BLaER1 (cell line): ENCODE measurements at regions not wholly inside any gene's neighbourhood (a gene's known extent, or its start where the extent isn't known, plus 50 kb on each side); places are given as distances from the start of the nearest gene placed in this dataset.

Experiments
- H3K27ac ChIP-seq: shearing (Covaris generic); formaldehyde crosslinking; 2 replicates; pipeline ENCODE4 v1.8.1; 2022
- H3K27me3 ChIP-seq: shearing (Covaris generic); formaldehyde crosslinking; 2 replicates; pipeline ENCODE4 v1.8.1; 2022
- H3K36me3 ChIP-seq: shearing (Covaris generic); formaldehyde crosslinking; 2 replicates; pipeline ENCODE4 v1.8.1; 2022
- H3K4me1 ChIP-seq: shearing (Covaris generic); formaldehyde crosslinking; 2 replicates; pipeline ENCODE4 v1.8.1; 2022
- H3K4me2 ChIP-seq: shearing (Covaris generic); formaldehyde crosslinking; 2 replicates; pipeline ENCODE4 v1.8.1; 2022
- H3K4me3 ChIP-seq: shearing (Covaris generic); formaldehyde crosslinking; 2 replicates; pipeline ENCODE4 v1.8.1; 2022
- H3K9ac ChIP-seq: shearing (Covaris generic); formaldehyde crosslinking; 2 replicates; pipeline ENCODE4 v1.8.1; 2022
- H3K9me3 ChIP-seq: shearing (Covaris generic); formaldehyde crosslinking; 2 replicates; pipeline ENCODE4 v1.8.1; 2022
- H4K20me1 ChIP-seq: shearing (Covaris generic); formaldehyde crosslinking; 2 replicates; pipeline ENCODE4 v1.8.1; 2022
- Cebpa-rat ChIP-seq: shearing (Covaris generic); IDR thresholded peaks from 2 replicates; pipeline ENCODE4 v1.8.1; 2022

DNA sequence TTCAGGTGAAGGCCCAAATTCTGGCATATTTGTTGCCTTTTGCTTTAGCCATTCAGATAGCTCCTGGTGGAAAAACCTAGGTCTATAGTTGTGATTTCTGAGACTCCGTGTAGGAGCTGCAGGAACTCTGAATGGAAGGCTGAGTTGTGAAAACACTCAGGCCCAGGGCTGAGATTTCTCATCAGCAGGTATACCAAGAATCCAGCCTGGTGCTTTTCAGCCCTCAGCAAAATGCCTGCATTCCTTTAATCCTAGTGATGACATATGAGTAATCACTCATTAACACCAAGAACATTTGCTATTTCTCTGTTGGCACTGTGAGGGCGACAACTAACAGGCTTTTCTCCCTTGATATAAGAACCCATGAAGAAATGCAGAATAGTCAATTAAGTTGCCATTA, 546.1 kb upstream of the MAN1A1 start:
- Histone ChIP-seq H3K4me1 (no peaks in the 10 kb centered on the region), H3K4me3 (no peak overlapping the region), H3K9me3 (no peaks in the 10 kb centered on the region), H3K27me3 (no peaks in the 10 kb centered on the region), H3K4me2 (no peak overlapping the region), H4K20me1 (no peaks in the 10 kb centered on the region), H3K27ac (no peak overlapping the region), H3K9ac (no peak overlapping the region), H3K36me3 (no peaks in the 10 kb centered on the region)
- TF ChIP-seq Cebpa-rat = no peak

DNA sequence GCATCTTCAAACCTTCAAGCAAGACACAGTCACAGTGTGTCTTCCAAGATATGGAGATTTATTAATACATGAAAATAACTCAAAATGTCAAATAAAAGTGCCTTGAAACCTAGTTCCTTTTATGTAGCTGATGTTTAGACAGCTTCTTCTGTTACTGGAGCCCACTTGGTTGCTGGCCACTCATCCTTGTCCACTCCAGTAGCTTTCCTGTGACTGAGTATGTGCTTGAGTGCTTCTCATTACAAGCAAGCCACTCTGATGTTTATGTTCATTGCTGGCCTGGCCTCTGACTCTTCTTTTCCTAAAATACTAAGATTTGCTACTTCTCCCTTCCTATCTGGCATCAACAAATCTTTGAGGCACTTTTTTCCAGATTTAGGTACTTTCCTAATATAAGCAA, 545.2 kb upstream of the MAN1A1 start:
- no peak overlapping the region for H3K9ac ChIP-seq
- H3K4me3 ChIP-seq = no peak overlapping the region
- H3K9me3 ChIP-seq = no peaks in the 10 kb centered on the region
- H3K4me1 ChIP-seq = no peaks in the 10 kb centered on the region
- H3K4me2 ChIP-seq = no peak overlapping the region
- no peaks in the 10 kb centered on the region for H4K20me1 ChIP-seq
- H3K36me3 ChIP-seq = no peaks in the 10 kb centered on the region
- no peaks in the 10 kb centered on the region for H3K27me3 ChIP-seq
- TF ChIP-seq Cebpa-rat = no peak
- H3K27ac ChIP-seq = no peak overlapping the region

DNA sequence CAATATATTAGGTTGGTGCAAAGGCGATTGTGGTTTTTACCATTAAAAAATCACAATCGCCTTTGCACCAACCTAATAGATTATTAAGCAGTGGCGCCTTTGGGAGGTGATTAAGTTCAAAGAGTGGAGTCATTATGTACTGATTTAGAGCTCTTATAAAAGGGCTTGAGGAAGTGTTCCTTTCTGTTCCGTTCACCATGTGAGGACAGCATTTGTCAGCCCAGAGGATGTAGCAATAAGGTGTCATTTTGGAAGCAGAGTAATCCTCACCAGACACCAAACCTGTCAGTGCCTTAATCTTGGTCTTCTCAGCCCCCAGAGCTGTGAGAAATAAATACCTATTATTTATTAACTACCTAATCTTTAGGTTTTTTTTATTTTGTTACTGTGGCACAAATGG, 542.1 kb upstream of the MAN1A1 start:
- TF ChIP-seq Cebpa-rat = no peak
- Histone ChIP-seq H3K9ac (no peak overlapping the region), H3K4me1 (no peaks in the 10 kb centered on the region), H3K27me3 (no peaks in the 10 kb centered on the region), H3K36me3 (no peaks in the 10 kb centered on the region), H3K4me3 (no peak overlapping the region), H3K27ac (no peak overlapping the region), H4K20me1 (no peaks in the 10 kb centered on the region), H3K9me3 (no peaks in the 10 kb centered on the region), H3K4me2 (no peak overlapping the region)

GRCh38 chr6:119891206-119891605, 541.6 kb upstream of the MAN1A1 start:
- no peak for TF ChIP-seq Cebpa-rat
- Histone ChIP-seq H3K9me3 (no peaks in the 10 kb centered on the region), H3K27ac (no peak overlapping the region), H4K20me1 (no peaks in the 10 kb centered on the region), H3K9ac (no peak overlapping the region), H3K4me3 (no peak overlapping the region), H3K27me3 (no peaks in the 10 kb centered on the region), H3K4me1 (no peaks in the 10 kb centered on the region), H3K36me3 (no peaks in the 10 kb centered on the region), H3K4me2 (no peak overlapping the region)

DNA sequence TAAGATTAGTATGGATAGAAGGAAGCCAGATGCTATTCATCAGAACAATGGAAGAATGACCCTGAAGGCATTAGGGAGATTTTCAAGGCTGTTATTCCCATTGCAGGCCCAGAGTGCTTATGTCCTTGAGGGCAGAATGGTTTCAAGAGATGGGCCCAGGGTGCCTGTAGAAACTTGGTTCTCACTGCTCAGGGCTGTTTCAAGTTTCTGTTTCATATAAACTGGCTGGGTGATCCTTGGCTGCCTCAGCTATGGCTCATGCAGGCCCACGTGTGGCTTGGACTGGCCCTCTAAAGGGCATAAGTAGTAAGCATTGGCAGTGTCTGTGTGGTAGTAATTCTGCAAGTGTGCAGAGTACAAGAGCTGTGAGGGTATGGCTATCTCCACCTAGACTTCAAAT, 540.9 kb upstream of the MAN1A1 start:
- no peak for TF ChIP-seq Cebpa-rat
- Histone ChIP-seq H3K4me3 (no peak overlapping the region), H3K4me1 (peaks cover 3% of the 10 kb centered on the region), H3K9me3 (no peaks in the 10 kb centered on the region), H3K9ac (no peak overlapping the region), H3K4me2 (no peak overlapping the region), H3K27ac (no peak overlapping the region), H4K20me1 (no peaks in the 10 kb centered on the region), H3K36me3 (no peaks in the 10 kb centered on the region), H3K27me3 (no peaks in the 10 kb centered on the region)

DNA sequence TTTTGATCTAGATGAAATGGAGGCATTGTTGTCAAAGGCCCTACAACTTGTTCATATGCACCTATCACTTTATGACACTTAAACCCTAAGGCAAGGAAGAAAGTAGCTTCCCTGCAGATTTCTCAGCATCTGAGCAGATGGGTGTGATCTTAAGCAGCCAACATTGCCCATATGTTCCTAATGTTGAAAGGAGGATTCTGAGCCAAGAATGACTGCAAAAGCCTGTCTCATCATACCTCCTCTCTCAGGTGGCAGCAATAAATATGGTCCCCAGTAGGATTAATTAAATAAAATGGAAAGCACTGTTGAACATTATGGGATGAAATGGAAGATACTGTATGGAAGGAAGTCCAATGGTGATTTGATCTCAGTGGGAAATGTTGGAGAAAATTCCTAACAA, 538.1 kb upstream of the MAN1A1 start:
- no peak overlapping the region for H3K9ac ChIP-seq
- H3K4me3 ChIP-seq = no peak overlapping the region
- no peak for TF ChIP-seq Cebpa-rat

GRCh38 chr6:119881416-119881815, 531.9 kb upstream of the MAN1A1 start:
- Histone ChIP-seq H3K27ac (no peak overlapping the region), H3K27me3 (no peaks in the 10 kb centered on the region), H3K4me2 (no peak overlapping the region), H3K4me3 (no peak overlapping the region), H3K4me1 (peaks cover 6% of the 10 kb centered on the region), H4K20me1 (no peaks in the 10 kb centered on the region), H3K36me3 (no peaks in the 10 kb centered on the region), H3K9me3 (no peaks in the 10 kb centered on the region), H3K9ac (no peak overlapping the region)
- no peak for TF ChIP-seq Cebpa-rat

More for the DNA sequence above, 538.1 kb upstream of the MAN1A1 start:
- Histone ChIP-seq H3K36me3 (no peaks in the 10 kb centered on the region), H3K9me3 (no peaks in the 10 kb centered on the region), H3K27me3 (no peaks in the 10 kb centered on the region), H3K4me1 (peaks cover 6% of the 10 kb centered on the region), H3K27ac (no peak overlapping the region), H4K20me1 (no peaks in the 10 kb centered on the region), H3K4me2 (no peak overlapping the region)

GRCh38 chr6:119880840-119881239, 531.3 kb upstream of the MAN1A1 start:
- no peak overlapping the region for H3K27ac ChIP-seq
- no peak for TF ChIP-seq Cebpa-rat
- no peak overlapping the region for H3K4me2 ChIP-seq
- H4K20me1 ChIP-seq = no peaks in the 10 kb centered on the region
- H3K4me3 ChIP-seq = no peak overlapping the region
- no peaks in the 10 kb centered on the region for H3K36me3 ChIP-seq
- H3K9me3 ChIP-seq = no peaks in the 10 kb centered on the region
- no peak overlapping the region for H3K9ac ChIP-seq
- H3K4me1 ChIP-seq = peaks cover 6% of the 10 kb centered on the region
- H3K27me3 ChIP-seq = no peaks in the 10 kb centered on the region

DNA sequence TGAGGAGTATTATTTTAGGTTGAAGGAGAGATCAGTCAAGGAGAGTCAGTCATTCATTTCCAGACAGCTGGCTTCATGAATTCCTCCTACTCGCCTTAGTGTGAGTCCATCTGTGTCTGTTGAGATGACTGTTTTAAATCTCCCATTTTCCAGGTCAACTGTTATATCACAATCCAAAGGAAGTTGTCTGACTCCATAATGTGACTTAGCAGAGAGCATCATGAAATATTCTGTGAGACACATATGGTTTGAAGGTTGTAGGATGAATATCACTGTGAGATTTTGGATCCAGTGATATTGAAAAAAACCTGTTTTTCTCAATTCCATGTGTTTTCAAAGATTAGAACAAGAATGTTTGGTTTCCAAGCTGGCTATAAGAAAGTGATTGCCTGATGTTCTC, 530.2 kb upstream of the MAN1A1 start:
- H3K27me3 ChIP-seq = no peaks in the 10 kb centered on the region
- no peak overlapping the region for H3K9ac ChIP-seq
- no peak overlapping the region for H3K27ac ChIP-seq
- H3K36me3 ChIP-seq = no peaks in the 10 kb centered on the region
- no peak overlapping the region for H3K4me3 ChIP-seq
- H3K4me1 ChIP-seq = no peaks in the 10 kb centered on the region
- TF ChIP-seq Cebpa-rat = no peak
- H3K9me3 ChIP-seq = no peaks in the 10 kb centered on the region
- no peaks in the 10 kb centered on the region for H4K20me1 ChIP-seq
- H3K4me2 ChIP-seq = no peak overlapping the region

DNA sequence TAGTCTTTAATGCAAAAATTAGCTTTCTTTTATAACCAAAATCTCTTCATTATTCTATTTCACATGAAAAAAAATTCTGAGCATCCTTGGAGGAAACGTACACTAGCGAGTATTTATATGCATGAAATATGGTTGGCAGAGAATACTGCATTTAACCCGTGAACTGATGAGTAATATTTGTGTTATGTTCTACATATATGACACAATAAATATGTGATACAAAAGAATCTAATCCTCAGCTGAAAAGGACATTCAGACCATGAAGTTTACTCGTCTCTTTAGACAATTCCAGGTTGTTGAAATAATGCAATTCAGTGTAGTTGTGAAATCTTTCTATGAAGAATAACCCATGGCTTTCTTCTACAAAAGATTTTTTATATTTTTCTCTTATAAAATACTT, 524.8 kb upstream of the MAN1A1 start:
- no peak overlapping the region for H3K27ac ChIP-seq
- no peak overlapping the region for H3K4me2 ChIP-seq
- H3K36me3 ChIP-seq = no peaks in the 10 kb centered on the region
- no peak overlapping the region for H3K9ac ChIP-seq
- 0 out of 2 replicates have a peak, but pooled peaks cover 5% of the 10 kb centered on the region for H3K4me1 ChIP-seq
- no peaks in the 10 kb centered on the region for H3K9me3 ChIP-seq
- H3K4me3 ChIP-seq = no peak overlapping the region
- H4K20me1 ChIP-seq = no peaks in the 10 kb centered on the region
- H3K27me3 ChIP-seq = no peaks in the 10 kb centered on the region
- TF ChIP-seq Cebpa-rat = no peak

GRCh38 chr6:119873107-119873506, 523.5 kb upstream of the MAN1A1 start:
- H3K27ac ChIP-seq = no peak overlapping the region
- H3K27me3 ChIP-seq = no peaks in the 10 kb centered on the region
- no peak for TF ChIP-seq Cebpa-rat
- no peak overlapping the region for H3K4me2 ChIP-seq
- no peak overlapping the region for H3K4me3 ChIP-seq
- H3K36me3 ChIP-seq = no peaks in the 10 kb centered on the region
- H3K9ac ChIP-seq = no peak overlapping the region
- H3K9me3 ChIP-seq = no peaks in the 10 kb centered on the region
- no peaks in the 10 kb centered on the region for H4K20me1 ChIP-seq
- 0 out of 2 replicates have a peak, but pooled peaks cover 5% of the 10 kb centered on the region for H3K4me1 ChIP-seq
